ENCODE measurements at regions not wholly inside any gene's neighbourhood (a gene's known extent, or its start where the extent isn't known, plus 50 kb on each side); places are given as distances from the start of the nearest gene placed in this dataset.

- TF ChIP-seq CTCF (IDR thresholded peaks at IDR 0.05; ENCODE audit: low read length) (peak; percentile 63), EZH2 (IDR thresholded peaks at IDR 0.05; ENCODE audit: borderline replicate concordance, low read length) (no peak)
Measured at GRCh38 chrX:69222103-69223090, 57.1 kb upstream of the PJA1 start.
